NCI-H2107 treated with DMSO at 0.1 percent for 48 hours (cell line): ENCODE measurements at regions not wholly inside any gene's neighbourhood (a gene's known extent, or its start where the extent isn't known, plus 50 kb on each side); places are given as distances from the start of the nearest gene placed in this dataset.
"Not testable (repeated sequence)": the region's sequence is repeated elsewhere in the genome, so short reads cannot be mapped to it uniquely, and the experiment has no call there.

Source experiments
- DNase-seq: peaks from one replicate; lab custom pipeline; 2025; ENCODE audit not compliant: unreplicated experiment; lab: John Stamatoyannopoulos, UW

GRCh38 chr1:80624682-80625081 lies 1176.1 kb upstream of the ADGRL2 start:
- DNase-seq = no peak

- DNase-seq = no peak
Observed at GRCh38 chr1:80607064-80607463, 1193.7 kb upstream of the ADGRL2 start.

- DNase-seq = no peak
Observed at GRCh38 chr1:80594013-80594412, 1206.7 kb upstream of the ADGRL2 start.

- no peak for DNase-seq
Observed at GRCh38 chr1:80593197-80593596, 1207.5 kb upstream of the ADGRL2 start.

- no peak for DNase-seq
Observed at GRCh38 chr1:80582980-80583379, 1217.8 kb upstream of the ADGRL2 start.

- DNase-seq = no peak
Observed at GRCh38 chr1:80579055-80579454, 1221.7 kb upstream of the ADGRL2 start.

GRCh38 chr1:80566867-80567266 lies 1233.9 kb upstream of the ADGRL2 start:
- no peak for DNase-seq

GRCh38 chr1:80566123-80566522 lies 1234.6 kb upstream of the ADGRL2 start:
- no peak for DNase-seq

- no peak for DNase-seq
Observed at GRCh38 chr1:80565406-80565805, 1235.3 kb upstream of the ADGRL2 start.

GRCh38 chr1:80542231-80542630 lies 1258.5 kb upstream of the ADGRL2 start:
- DNase-seq = no peak

- DNase-seq = no peak
Observed at GRCh38 chr1:80540596-80540995, 1260.1 kb upstream of the ADGRL2 start.

- no peak for DNase-seq
Observed at GRCh38 chr1:80540149-80540548, 1260.6 kb upstream of the ADGRL2 start.

GRCh38 chr1:80539298-80539697 lies 1261.4 kb upstream of the ADGRL2 start:
- DNase-seq = not testable (repeated sequence)

GRCh38 chr1:80536461-80536860 lies 1264.3 kb upstream of the ADGRL2 start:
- no peak for DNase-seq

GRCh38 chr1:80535466-80535865 lies 1265.3 kb upstream of the ADGRL2 start:
- DNase-seq = no peak

- no peak for DNase-seq
Observed at GRCh38 chr1:80534606-80535360, 1266.0 kb upstream of the ADGRL2 start.

GRCh38 chr1:80533775-80534334 lies 1266.9 kb upstream of the ADGRL2 start:
- DNase-seq = no peak

- no peak for DNase-seq
Observed at GRCh38 chr1:80533093-80533492, 1267.6 kb upstream of the ADGRL2 start.

GRCh38 chr1:80531182-80531581 lies 1269.6 kb upstream of the ADGRL2 start:
- no peak for DNase-seq

GRCh38 chr1:80529546-80529945 lies 1271.2 kb upstream of the ADGRL2 start:
- DNase-seq = no peak

GRCh38 chr1:80523861-80524260 lies 1276.9 kb upstream of the ADGRL2 start:
- no peak for DNase-seq

GRCh38 chr1:80523071-80523470 lies 1277.7 kb upstream of the ADGRL2 start:
- DNase-seq = not testable (repeated sequence)

- no peak for DNase-seq
Observed at GRCh38 chr1:80520949-80521348, 1279.8 kb upstream of the ADGRL2 start.
